Neuronal stem cell (in vitro differentiated cells): ENCODE measurements at regions not wholly inside any gene's neighbourhood (a gene's known extent, or its start where the extent isn't known, plus 50 kb on each side); places are given as distances from the start of the nearest gene placed in this dataset.

ENCODE experiments used
- DNase-seq: peaks from one replicate; pipeline ENCODE4 v3.0.0-alpha.2; 2013; ENCODE audit warnings: low spot score
- H2AFZ ChIP-seq: one replicate; pipeline ENCODE4 v1.6.1; 2013; ENCODE audit warnings: mild to moderate bottlenecking, low read length, inconsistent platforms
- H2AK5ac ChIP-seq: 2 replicates; pipeline ENCODE4 v1.6.1; 2013; ENCODE audit warnings: low read depth, mild to moderate bottlenecking, inconsistent platforms, low read length, moderate library complexity, mixed read lengths
- H2BK120ac ChIP-seq: 2 replicates; pipeline ENCODE4 v1.6.1; 2013; ENCODE audit warnings: low read depth, mild to moderate bottlenecking, inconsistent platforms, low read length, moderate library complexity, mixed read lengths
- H2BK12ac ChIP-seq: one replicate; pipeline ENCODE4 v1.6.1; 2013; ENCODE audit warnings: low read length, inconsistent platforms
- H2BK15ac ChIP-seq: 2 replicates; pipeline ENCODE4 v1.6.1; 2013; ENCODE audit warnings: mild to moderate bottlenecking, low read length, inconsistent platforms, mixed read lengths
- H2BK5ac ChIP-seq: one replicate; pipeline ENCODE4 v1.6.1; 2013; ENCODE audit warnings: inconsistent platforms, mild to moderate bottlenecking, low read length, moderate library complexity
- H3K14ac ChIP-seq: one replicate; pipeline ENCODE4 v1.6.1; 2013; ENCODE audit warnings: low read length, inconsistent platforms
- H3K18ac ChIP-seq: 2 replicates; pipeline ENCODE4 v1.6.1; 2013; ENCODE audit warnings: low read length, inconsistent platforms
- H3K23ac ChIP-seq: 2 replicates; pipeline ENCODE4 v1.6.1; 2013; ENCODE audit warnings: low read depth, mild to moderate bottlenecking, mixed read lengths, low read length, inconsistent platforms; ENCODE audit not compliant: poor library complexity
- H3K27ac ChIP-seq: replicated peaks from 3 replicates; pipeline ENCODE4 v1.5.1; 2013; ENCODE audit warnings: low read length, inconsistent platforms
- H3K27me3 ChIP-seq, 3 experiments: 2 replicates each; pipeline ENCODE4 v1.6.1; 2013; ENCODE audit warnings: low read length in 3 of 3, mild to moderate bottlenecking in 2 of 3, inconsistent platforms in 1 of 3, low read depth in 1 of 3, mixed read lengths in 1 of 3, moderate library complexity in 1 of 3; ENCODE audit not compliant: control insufficient read depth in 3 of 3, insufficient read depth in 3 of 3
- H3K36me3 ChIP-seq, 2 donors: replicated peaks in 1 of 2; 2 replicates each; pipeline ENCODE4 v1.6.1; 2013; ENCODE audit warnings: low read length in 2 of 2; ENCODE audit not compliant: control insufficient read depth in 2 of 2, insufficient read depth in 2 of 2
- H3K4ac ChIP-seq: 2 replicates; pipeline ENCODE4 v1.6.1; 2013; ENCODE audit warnings: inconsistent platforms, mild to moderate bottlenecking, low read length, moderate library complexity
- H3K4me1 ChIP-seq, 2 donors: 1 replicate in 1 of 2; 2 replicates in 1 of 2; pipeline ENCODE4 v1.6.1; 2013; ENCODE audit warnings: low read length in 2 of 2, low read depth in 1 of 2; ENCODE audit not compliant: control insufficient read depth in 2 of 2, insufficient read depth in 1 of 2
- H3K4me2 ChIP-seq: one replicate; pipeline ENCODE4 v1.6.1; 2013; ENCODE audit warnings: mild to moderate bottlenecking, low read length, inconsistent platforms; ENCODE audit not compliant: insufficient read depth, poor library complexity, severe bottlenecking
- H3K4me3 ChIP-seq, 2 donors: 2 replicates each; pipeline ENCODE4 v1.5.1; 2013; ENCODE audit warnings: low read length in 2 of 2, mild to moderate bottlenecking in 2 of 2, inconsistent platforms in 1 of 2, moderate library complexity in 1 of 2
- H3K79me1 ChIP-seq: one replicate; pipeline ENCODE4 v1.6.1; 2013; ENCODE audit warnings: low read depth, mild to moderate bottlenecking, inconsistent platforms, low read length, moderate library complexity
- H3K9ac ChIP-seq: one replicate; pipeline ENCODE4 v1.6.1; 2013; ENCODE audit warnings: mild to moderate bottlenecking, low read depth, low read length, inconsistent platforms; ENCODE audit not compliant: poor library complexity
- H3K9me3 ChIP-seq, 2 donors: replicated peaks in 1 of 2; 2 replicates each; pipeline versions ENCODE3 to v1.6.1; 2013; ENCODE audit warnings: low read length in 2 of 2, mild to moderate bottlenecking in 2 of 2, inconsistent platforms in 1 of 2, low read depth in 1 of 2, mixed read lengths in 1 of 2, moderate library complexity in 1 of 2; ENCODE audit not compliant: control insufficient read depth in 2 of 2, insufficient read depth in 1 of 2
- H4K8ac ChIP-seq: one replicate; pipeline ENCODE4 v1.6.1; 2013; ENCODE audit warnings: low read depth, mild to moderate bottlenecking, inconsistent platforms, low read length, moderate library complexity
- H4K91ac ChIP-seq: one replicate; pipeline ENCODE4 v1.6.1; 2013; ENCODE audit warnings: low read length, low read depth, mild to moderate bottlenecking, inconsistent platforms; ENCODE audit not compliant: poor library complexity
- WGBS, 2 donors: extraction: QIAGEN DNeasy Blood & Tissue Kit; methylation state at CpG; one replicate each; pipeline ENCODE4 v1.1.7; 2013; ENCODE audit warnings: missing lambda C conversion rate in 2 of 2, mixed read lengths in 1 of 2; ENCODE audit not compliant: insufficient read length in 2 of 2, insufficient replicate concordance in 1 of 2; ENCODE audit errors: extremely low coverage in 2 of 2; 5-methylcytosine and 5-hydroxymethylcytosine counted together

DNA sequence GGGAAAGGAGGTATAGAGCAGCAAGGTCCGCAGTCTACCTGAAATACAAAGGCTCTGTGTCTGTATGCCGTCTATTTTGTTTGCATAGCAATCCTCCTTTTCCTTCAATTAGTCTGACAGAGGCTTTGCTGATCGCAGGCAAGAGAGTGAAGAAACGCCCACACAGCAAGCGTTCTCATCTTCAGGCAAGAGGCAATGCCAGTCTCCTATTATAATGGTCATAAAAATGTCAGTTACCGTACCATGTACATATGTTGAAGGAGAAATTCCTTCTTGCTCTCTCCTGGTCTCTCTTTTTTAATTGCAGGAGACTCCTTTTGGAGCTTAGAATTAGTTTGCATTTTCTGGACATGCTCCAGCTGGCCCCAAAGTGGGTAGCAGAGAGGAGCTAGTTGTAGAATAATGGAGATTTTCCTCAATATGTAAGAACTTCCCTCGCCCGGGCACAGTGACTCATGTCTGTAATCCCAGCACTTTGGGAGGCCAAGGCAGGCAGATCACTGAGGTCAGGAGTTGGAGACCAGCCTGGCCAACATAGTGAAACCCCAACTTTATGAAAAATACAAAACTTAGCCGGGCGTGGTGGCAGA is 139.5 kb downstream of the PFKFB3 start:
- no peak overlapping the region for H3K9ac ChIP-seq
- H3K27me3 ChIP-seq: no peaks in the 10 kb centered on the region
- H3K9me3 ChIP-seq: no peaks in the 10 kb centered on the region
- H2AFZ ChIP-seq: no peak overlapping the region
- no peak overlapping the region for H3K23ac ChIP-seq
- no peak overlapping the region for H4K91ac ChIP-seq
- H3K4ac ChIP-seq: no peak overlapping the region
- H3K4me3 ChIP-seq: no peak overlapping the region
- H3K36me3 ChIP-seq: no peaks in the 10 kb centered on the region
- whole genome bisulfite sequencing, 2 donors: no CpG with 5 or more reads among the region's 10 CpGs
- H3K14ac ChIP-seq: no peak overlapping the region
- no peak for DNase-seq
- H2BK5ac ChIP-seq: no peak overlapping the region
- H3K4me1 ChIP-seq: peaks cover 0 to 4% of the 10 kb centered on the region in 2 donors
- no peak overlapping the region for H3K27ac ChIP-seq
- H2AK5ac ChIP-seq: no peak overlapping the region
- no peak overlapping the region for H2BK120ac ChIP-seq
- H4K8ac ChIP-seq: no peak overlapping the region
- H3K18ac ChIP-seq: no peak overlapping the region
- no peak overlapping the region for H2BK12ac ChIP-seq
- no peak overlapping the region for H3K4me2 ChIP-seq
- H2BK15ac ChIP-seq: no peak overlapping the region
- H3K79me1 ChIP-seq: no peaks in the 10 kb centered on the region

DNA sequence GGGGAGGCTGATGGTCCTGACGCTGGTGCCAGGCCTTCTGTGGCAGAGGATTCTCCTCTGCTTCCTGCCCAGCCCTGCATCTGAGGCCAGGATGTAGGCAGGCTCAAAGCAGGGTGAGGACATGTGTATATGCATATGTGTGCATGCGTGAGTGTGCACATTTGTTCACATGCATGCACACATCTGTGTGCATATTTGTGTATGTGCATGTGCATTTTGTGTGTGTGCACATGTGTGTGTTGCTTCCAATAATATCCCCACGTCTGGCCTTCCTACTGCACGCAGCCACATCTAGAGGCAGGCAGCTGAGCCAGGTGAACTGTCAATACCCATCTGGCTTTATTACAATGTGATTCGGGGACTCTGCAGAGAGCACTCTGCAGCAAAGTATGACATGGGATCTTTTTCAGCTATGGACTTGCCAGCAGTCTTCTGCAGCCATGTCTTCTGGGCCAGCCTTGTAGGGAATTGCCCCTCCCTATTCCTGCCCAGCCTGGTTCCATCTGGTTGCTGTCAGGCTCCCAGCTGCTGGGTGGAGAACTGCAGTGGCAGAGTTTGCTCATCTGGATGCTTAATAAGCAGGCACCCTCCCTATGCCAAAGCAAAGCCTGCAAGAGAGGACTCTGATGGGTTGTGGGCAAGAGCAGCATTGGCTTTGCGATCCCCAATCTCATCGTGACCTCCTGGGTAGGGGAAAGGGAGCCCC is 140.7 kb downstream of the PFKFB3 start:
- peak overlapping the region; percentile 28 for H3K14ac ChIP-seq
- H3K4ac ChIP-seq: no peak overlapping the region
- no peak overlapping the region for H2BK12ac ChIP-seq
- H3K27me3 ChIP-seq: no peaks in the 10 kb centered on the region
- H3K27ac ChIP-seq: no peak overlapping the region
- WGBS, 2 donors: no CpG with 5 or more reads among the region's 7 CpGs
- H2AFZ ChIP-seq: no peak overlapping the region
- H2BK120ac ChIP-seq: no peak overlapping the region
- H2AK5ac ChIP-seq: no peak overlapping the region
- H3K18ac ChIP-seq: no peak overlapping the region
- no peaks in the 10 kb centered on the region for H3K36me3 ChIP-seq
- H3K4me1 ChIP-seq: peaks cover 2 to 4% of the 10 kb centered on the region in 2 donors
- no peak overlapping the region for H4K91ac ChIP-seq
- H3K9ac ChIP-seq: no peak overlapping the region
- H3K4me2 ChIP-seq: no peak overlapping the region
- no peaks in the 10 kb centered on the region for H3K9me3 ChIP-seq
- no peak overlapping the region for H2BK15ac ChIP-seq
- no peaks in the 10 kb centered on the region for H3K79me1 ChIP-seq
- no peak for DNase-seq
- H3K4me3 ChIP-seq: peak overlapping the region in 1 of 2 donors; percentile 32
- H4K8ac ChIP-seq: no peak overlapping the region
- no peak overlapping the region for H2BK5ac ChIP-seq
- no peak overlapping the region for H3K23ac ChIP-seq

DNA sequence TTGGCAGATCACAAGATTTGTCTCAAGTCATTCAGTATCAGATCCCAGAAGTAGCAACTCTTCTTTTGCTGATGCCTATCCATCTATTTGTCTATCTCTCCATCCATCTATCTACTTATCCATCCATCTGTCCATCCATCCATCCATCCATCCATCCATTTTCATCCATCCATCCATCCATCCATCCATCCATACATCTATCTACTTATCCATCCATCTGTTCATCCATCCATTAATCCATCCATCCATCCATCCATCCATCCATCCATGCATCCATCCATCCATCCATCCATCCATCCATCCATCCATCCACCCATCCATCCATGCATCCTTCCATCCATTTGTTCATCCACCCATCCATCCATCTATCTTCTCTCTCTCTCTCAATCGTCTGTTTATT is 142.7 kb downstream of the PFKFB3 start:
- Histone ChIP-seq H3K27me3 (no peaks in the 10 kb centered on the region), H3K4me2 (no peak overlapping the region), H2BK120ac (no peak overlapping the region), H2BK12ac (no peak overlapping the region), H3K23ac (no peak overlapping the region), H3K4me1 (peaks cover 2 to 4% of the 10 kb centered on the region in 2 donors), H4K8ac (no peak overlapping the region), H3K79me1 (no peaks in the 10 kb centered on the region), H3K4me3 (no peak overlapping the region), H3K9ac (no peak overlapping the region), H2BK15ac (no peak overlapping the region), H3K36me3 (no peaks in the 10 kb centered on the region), H2AK5ac (no peak overlapping the region), H3K9me3 (peaks cover 0 to 2% of the 10 kb centered on the region in 2 donors), H2AFZ (no peak overlapping the region), H3K14ac (no peak overlapping the region), H2BK5ac (no peak overlapping the region), H3K18ac (no peak overlapping the region), H4K91ac (no peak overlapping the region), H3K4ac (no peak overlapping the region), H3K27ac (no peak overlapping the region)
- no peak for DNase-seq
- WGBS, 2 donors: no CpG with 5 or more reads among the region's 1 CpG

DNA sequence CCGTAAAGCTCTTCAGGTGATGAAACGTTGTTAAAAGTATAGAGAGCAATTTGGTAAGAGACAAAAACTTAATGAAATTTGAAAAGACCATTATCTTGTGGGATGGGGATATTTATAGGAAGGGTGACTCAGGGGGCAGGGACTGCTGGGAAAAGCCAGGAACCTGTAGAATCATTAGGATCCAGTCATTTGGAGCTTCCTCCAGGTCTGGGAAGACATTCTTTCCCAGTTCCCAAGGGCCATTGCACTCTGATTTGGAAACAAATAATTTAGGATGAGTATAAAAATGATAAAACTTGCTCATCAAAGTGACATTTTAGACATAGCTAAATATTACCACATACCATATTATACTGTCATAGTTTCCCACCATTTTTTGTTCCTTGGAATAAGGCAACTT is 143.9 kb downstream of the PFKFB3 start:
- H2BK12ac ChIP-seq: no peak overlapping the region
- no peak overlapping the region for H4K8ac ChIP-seq
- no peak overlapping the region for H3K14ac ChIP-seq
- H3K4me1 ChIP-seq: peaks cover 2 to 4% of the 10 kb centered on the region in 2 donors
- no CpG with 5 or more reads among the region's 2 CpGs for WGBS, 2 donors
- H3K4ac ChIP-seq: no peak overlapping the region
- H3K4me3 ChIP-seq: no peak overlapping the region
- no peak overlapping the region for H3K4me2 ChIP-seq
- H4K91ac ChIP-seq: no peak overlapping the region
- H3K36me3 ChIP-seq: no peaks in the 10 kb centered on the region
- H3K23ac ChIP-seq: no peak overlapping the region
- no peaks in the 10 kb centered on the region for H3K27me3 ChIP-seq
- no peak overlapping the region for H2BK120ac ChIP-seq
- H3K9me3 ChIP-seq: peaks cover 0 to 3% of the 10 kb centered on the region in 2 donors
- no peak overlapping the region for H3K27ac ChIP-seq
- H2BK15ac ChIP-seq: no peak overlapping the region
- H3K79me1 ChIP-seq: no peaks in the 10 kb centered on the region
- no peak overlapping the region for H3K18ac ChIP-seq
- no peak overlapping the region for H2AFZ ChIP-seq
- H2BK5ac ChIP-seq: no peak overlapping the region
- no peak for DNase-seq
- H3K9ac ChIP-seq: no peak overlapping the region
- H2AK5ac ChIP-seq: no peak overlapping the region
